ENCODE measurements at regions not wholly inside any gene's neighbourhood (a gene's known extent, or its start where the extent isn't known, plus 50 kb on each side); places are given as distances from the start of the nearest gene placed in this dataset.

DNA sequence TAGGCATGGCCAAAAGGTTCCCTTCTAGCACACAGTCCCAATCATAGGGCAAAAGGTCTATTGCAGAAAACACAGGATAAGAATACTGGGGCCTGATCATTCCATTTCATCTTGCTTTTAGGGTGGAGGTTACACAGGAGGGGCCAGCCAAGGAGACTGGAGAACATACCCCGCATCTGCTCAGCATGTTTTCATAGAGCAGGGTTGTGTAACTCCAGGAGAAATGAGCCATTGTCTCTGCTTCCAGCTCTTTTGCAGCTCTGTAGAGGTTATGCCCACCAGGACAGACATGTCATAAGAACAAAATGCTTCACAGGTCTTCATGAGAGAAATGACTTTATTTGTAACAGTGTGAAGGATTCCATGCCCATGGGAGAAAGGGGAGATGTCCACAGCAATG is 742.8 kb downstream of the DACH1 start:
- no peak overlapping the region for H2AFZ ChIP-seq (ENCODE audit: low read depth, low read length)
- no peak overlapping the region for H4K8ac ChIP-seq (ENCODE audit: low read length)
- H3K23ac ChIP-seq (ENCODE audit: low read length in 2 of 2): no peak overlapping the region
- H4K91ac ChIP-seq (ENCODE audit: low read length): no peak overlapping the region
- 83% methylated on average over 1 of the region's 1 CpG for WGBS
- H2BK12ac ChIP-seq (ENCODE audit: low read length in 2 of 2): no peak overlapping the region
- no peaks in the 10 kb centered on the region for H3K36me3 ChIP-seq (ENCODE audit: control insufficient read depth in 1 of 2, insufficient read depth in 2 of 2, low read depth in 1 of 2, low read length in 2 of 2)
- no peak overlapping the region for H2BK120ac ChIP-seq (ENCODE audit: low read depth, low read length)
- H2BK5ac ChIP-seq (ENCODE audit: low read depth, low read length, poor library complexity, severe bottlenecking): no peak overlapping the region
- H3K4me2 ChIP-seq (ENCODE audit: low read length, poor library complexity, severe bottlenecking): no peak overlapping the region
- H3K9ac ChIP-seq (ENCODE audit: low read length): no peak overlapping the region
- H3K18ac ChIP-seq (ENCODE audit: low read depth in 1 of 2, low read length in 2 of 2): no peak overlapping the region
- H3K4ac ChIP-seq (ENCODE audit: low read depth in 1 of 2, low read length in 2 of 2): no peak overlapping the region
- H3K9me3 ChIP-seq (ENCODE audit: control insufficient read depth, low read length): peaks cover 5% of the 10 kb centered on the region
- no peak overlapping the region for H2AK5ac ChIP-seq (ENCODE audit: low read length, severe bottlenecking)
- H3K14ac ChIP-seq (ENCODE audit: low read length in 2 of 2): no peak overlapping the region
- H3K4me3 ChIP-seq (ENCODE audit: insufficient read depth in 1 of 2, low read depth in 1 of 2, low read length in 2 of 2): no peak overlapping the region
- DNase-seq: no peak
- H3K79me1 ChIP-seq (replicated peaks; ENCODE audit: low read length, poor library complexity, severe bottlenecking): no peaks in the 10 kb centered on the region
- no peak overlapping the region for H3K27ac ChIP-seq (ENCODE audit: low read length, poor library complexity, severe bottlenecking)
- H3K27me3 ChIP-seq (ENCODE audit: control insufficient read depth in 1 of 2, insufficient read depth in 1 of 2, low read length in 2 of 2): no peaks in the 10 kb centered on the region
- no peak overlapping the region for H2BK15ac ChIP-seq (ENCODE audit: low read depth, poor library complexity, severe bottlenecking)
- no peaks in the 10 kb centered on the region for H3K4me1 ChIP-seq (ENCODE audit: control insufficient read depth, insufficient read depth, low read depth, low read length)

GRCh38 chr13:71118779-71119364 is 748.1 kb downstream of the DACH1 start:
- Histone ChIP-seq H3K18ac (ENCODE audit: low read depth in 1 of 2, low read length in 2 of 2) (no peak overlapping the region), H3K14ac (ENCODE audit: low read length in 2 of 2) (no peak overlapping the region), H4K8ac (ENCODE audit: low read length) (no peak overlapping the region), H2BK5ac (ENCODE audit: low read depth, low read length, poor library complexity, severe bottlenecking) (no peak overlapping the region), H3K4me3 (ENCODE audit: insufficient read depth in 1 of 2, low read depth in 1 of 2, low read length in 2 of 2) (no peak overlapping the region), H3K4me1 (ENCODE audit: control insufficient read depth, insufficient read depth, low read depth, low read length) (no peaks in the 10 kb centered on the region), H3K79me1 (replicated peaks; ENCODE audit: low read length, poor library complexity, severe bottlenecking) (no peaks in the 10 kb centered on the region), H3K27ac (ENCODE audit: low read length, poor library complexity, severe bottlenecking) (no peak overlapping the region), H2AK5ac (ENCODE audit: low read length, severe bottlenecking) (no peak overlapping the region), H2BK120ac (ENCODE audit: low read depth, low read length) (no peak overlapping the region), H3K4me2 (ENCODE audit: low read length, poor library complexity, severe bottlenecking) (no peak overlapping the region), H2AFZ (ENCODE audit: low read depth, low read length) (no peak overlapping the region), H3K9me3 (ENCODE audit: control insufficient read depth, low read length) (peaks cover under 1% of the 10 kb centered on the region), H3K27me3 (ENCODE audit: control insufficient read depth in 1 of 2, insufficient read depth in 1 of 2, low read length in 2 of 2) (no peaks in the 10 kb centered on the region), H2BK15ac (ENCODE audit: low read depth, poor library complexity, severe bottlenecking) (no peak overlapping the region), H3K36me3 (ENCODE audit: control insufficient read depth in 1 of 2, insufficient read depth in 2 of 2, low read depth in 1 of 2, low read length in 2 of 2) (no peaks in the 10 kb centered on the region), H3K4ac (ENCODE audit: low read depth in 1 of 2, low read length in 2 of 2) (no peak overlapping the region), H2BK12ac (ENCODE audit: low read length in 2 of 2) (no peak overlapping the region), H4K91ac (ENCODE audit: low read length) (no peak overlapping the region), H3K9ac (ENCODE audit: low read length) (no peak overlapping the region), H3K23ac (ENCODE audit: low read length in 2 of 2) (no peak overlapping the region)
- 94% methylated on average over 3 of the region's 6 CpGs for WGBS
- DNase-seq: no peak

DNA sequence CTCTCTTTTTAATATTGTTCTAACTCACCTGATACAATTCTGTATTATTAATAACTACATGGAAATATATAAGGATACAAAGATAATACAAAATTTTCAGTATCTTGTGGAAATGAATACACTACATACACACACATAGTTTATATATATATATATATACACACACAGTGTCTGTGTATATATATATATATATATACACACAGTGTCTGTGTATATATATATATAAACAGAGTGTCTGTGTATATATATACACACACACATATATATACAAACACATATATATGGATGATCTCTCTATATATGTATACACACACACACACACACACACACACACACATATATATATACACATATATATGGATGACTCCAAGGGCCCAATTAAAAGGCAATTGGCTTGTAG is 749.1 kb downstream of the DACH1 start:
- no peak overlapping the region for H3K27ac ChIP-seq (ENCODE audit: low read length, poor library complexity, severe bottlenecking)
- no peak overlapping the region for H2AK5ac ChIP-seq (ENCODE audit: low read length, severe bottlenecking)
- H3K18ac ChIP-seq (ENCODE audit: low read depth in 1 of 2, low read length in 2 of 2): no peak overlapping the region
- H3K4me2 ChIP-seq (ENCODE audit: low read length, poor library complexity, severe bottlenecking): no peak overlapping the region
- no peak overlapping the region for H4K8ac ChIP-seq (ENCODE audit: low read length)
- H3K14ac ChIP-seq (ENCODE audit: low read length in 2 of 2): no peak overlapping the region
- H2BK120ac ChIP-seq (ENCODE audit: low read depth, low read length): no peak overlapping the region
- H4K91ac ChIP-seq (ENCODE audit: low read length): no peak overlapping the region
- no peak overlapping the region for H3K23ac ChIP-seq (ENCODE audit: low read length in 2 of 2)
- no peak overlapping the region for H2BK5ac ChIP-seq (ENCODE audit: low read depth, low read length, poor library complexity, severe bottlenecking)
- H3K36me3 ChIP-seq (ENCODE audit: control insufficient read depth in 1 of 2, insufficient read depth in 2 of 2, low read depth in 1 of 2, low read length in 2 of 2): no peaks in the 10 kb centered on the region
- H3K27me3 ChIP-seq (ENCODE audit: control insufficient read depth in 1 of 2, insufficient read depth in 1 of 2, low read length in 2 of 2): no peaks in the 10 kb centered on the region
- no peak overlapping the region for H2BK12ac ChIP-seq (ENCODE audit: low read length in 2 of 2)
- H3K4ac ChIP-seq (ENCODE audit: low read depth in 1 of 2, low read length in 2 of 2): no peak overlapping the region
- H3K4me3 ChIP-seq (ENCODE audit: insufficient read depth in 1 of 2, low read depth in 1 of 2, low read length in 2 of 2): no peak overlapping the region
- no peak overlapping the region for H2AFZ ChIP-seq (ENCODE audit: low read depth, low read length)
- H2BK15ac ChIP-seq (ENCODE audit: low read depth, poor library complexity, severe bottlenecking): no peak overlapping the region
- H3K9me3 ChIP-seq (ENCODE audit: control insufficient read depth, low read length): no peaks in the 10 kb centered on the region
- H3K4me1 ChIP-seq (ENCODE audit: control insufficient read depth, insufficient read depth, low read depth, low read length): no peaks in the 10 kb centered on the region
- no peak for DNase-seq
- no peaks in the 10 kb centered on the region for H3K79me1 ChIP-seq (replicated peaks; ENCODE audit: low read length, poor library complexity, severe bottlenecking)
- H3K9ac ChIP-seq (ENCODE audit: low read length): no peak overlapping the region

- DNase-seq: no peak
- no peaks in the 10 kb centered on the region for H3K9me3 ChIP-seq (ENCODE audit: control insufficient read depth, low read length)
- H2BK12ac ChIP-seq (ENCODE audit: low read length in 2 of 2): no peak overlapping the region
- H3K4me2 ChIP-seq (ENCODE audit: low read length, poor library complexity, severe bottlenecking): no peak overlapping the region
- H3K27me3 ChIP-seq (ENCODE audit: control insufficient read depth in 1 of 2, insufficient read depth in 1 of 2, low read length in 2 of 2): no peaks in the 10 kb centered on the region
- H2BK15ac ChIP-seq (ENCODE audit: low read depth, poor library complexity, severe bottlenecking): no peak overlapping the region
- no peak overlapping the region for H3K14ac ChIP-seq (ENCODE audit: low read length in 2 of 2)
- no peak overlapping the region for H2AK5ac ChIP-seq (ENCODE audit: low read length, severe bottlenecking)
- H3K79me1 ChIP-seq (replicated peaks; ENCODE audit: low read length, poor library complexity, severe bottlenecking): no peaks in the 10 kb centered on the region
- WGBS: 78% methylated on average over 3 of the region's 5 CpGs
- no peak overlapping the region for H3K27ac ChIP-seq (ENCODE audit: low read length, poor library complexity, severe bottlenecking)
- H2BK120ac ChIP-seq (ENCODE audit: low read depth, low read length): no peak overlapping the region
- H4K8ac ChIP-seq (ENCODE audit: low read length): no peak overlapping the region
- no peak overlapping the region for H3K4me3 ChIP-seq (ENCODE audit: insufficient read depth in 1 of 2, low read depth in 1 of 2, low read length in 2 of 2)
- no peak overlapping the region for H2AFZ ChIP-seq (ENCODE audit: low read depth, low read length)
- H2BK5ac ChIP-seq (ENCODE audit: low read depth, low read length, poor library complexity, severe bottlenecking): no peak overlapping the region
- no peak overlapping the region for H3K18ac ChIP-seq (ENCODE audit: low read depth in 1 of 2, low read length in 2 of 2)
- H3K4ac ChIP-seq (ENCODE audit: low read depth in 1 of 2, low read length in 2 of 2): no peak overlapping the region
- H3K36me3 ChIP-seq (ENCODE audit: control insufficient read depth in 1 of 2, insufficient read depth in 2 of 2, low read depth in 1 of 2, low read length in 2 of 2): no peaks in the 10 kb centered on the region
- no peaks in the 10 kb centered on the region for H3K4me1 ChIP-seq (ENCODE audit: control insufficient read depth, insufficient read depth, low read depth, low read length)
- H4K91ac ChIP-seq (ENCODE audit: low read length): no peak overlapping the region
- H3K23ac ChIP-seq (ENCODE audit: low read length in 2 of 2): no peak overlapping the region
- no peak overlapping the region for H3K9ac ChIP-seq (ENCODE audit: low read length)
Measured at GRCh38 chr13:71115301-71115700, 751.7 kb downstream of the DACH1 start.
